IPS DF 4.7 (cell line): ENCODE measurements at regions not wholly inside any gene's neighbourhood (a gene's known extent, or its start where the extent isn't known, plus 50 kb on each side); places are given as distances from the start of the nearest gene placed in this dataset.

Source experiments
- DNase-seq: peaks from one replicate; pipeline ENCODE4 v3.0.0-alpha.2; 2013; ENCODE audit warnings: low spot score; ENCODE audit errors: extremely low read depth

DNA sequence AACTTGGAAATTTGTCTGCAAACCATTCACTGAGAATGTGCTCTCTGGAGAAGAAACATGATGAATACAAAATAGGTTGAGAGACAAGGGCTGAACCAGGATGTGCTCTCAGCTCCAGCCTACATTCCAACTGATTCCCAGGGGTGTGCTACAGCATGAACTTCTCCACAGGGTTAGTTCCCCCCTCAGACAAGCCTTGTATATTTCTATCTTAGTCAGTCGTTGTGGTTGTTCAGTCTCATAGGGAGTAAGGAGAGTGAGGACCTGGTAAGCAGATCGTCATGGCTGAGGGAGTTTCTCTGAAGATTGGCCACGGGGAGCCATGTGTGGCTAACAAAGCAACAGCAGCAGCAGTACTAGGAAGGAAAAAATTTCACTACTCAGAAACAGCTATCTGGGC lies 919.7 kb upstream of the CADM2 start:
- no peak for DNase-seq

DNA sequence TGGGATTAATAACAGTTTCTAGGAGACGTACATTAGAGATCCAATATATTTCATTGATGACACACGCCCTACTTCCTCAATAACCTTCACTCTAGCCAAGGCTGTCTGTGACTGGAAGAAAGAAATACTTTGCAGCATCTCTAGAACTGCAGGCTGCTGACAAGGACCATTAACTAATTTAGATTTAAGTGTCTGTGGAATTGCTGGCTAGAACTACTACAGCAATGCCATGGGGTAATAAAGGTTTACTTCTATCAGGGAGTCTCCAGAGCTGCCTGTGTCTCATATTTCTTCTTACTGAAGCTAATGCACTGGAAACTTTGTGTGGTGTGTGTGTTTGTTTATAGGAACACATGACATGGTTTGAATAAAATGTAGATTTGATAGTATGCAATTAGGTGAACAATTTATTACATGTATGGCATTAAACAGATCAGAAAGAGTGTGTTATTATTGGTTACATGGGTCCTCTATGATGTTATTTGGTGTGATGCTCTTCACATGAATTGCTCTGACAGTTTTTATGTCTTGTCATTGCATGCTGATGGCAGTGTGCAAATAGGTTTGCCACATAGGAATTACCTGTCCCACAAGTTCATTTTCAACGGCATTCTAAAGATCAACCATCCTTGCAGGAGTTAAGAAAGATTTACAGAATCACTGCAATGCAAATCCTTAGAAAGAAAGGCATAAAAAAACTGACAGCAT lies 916.2 kb upstream of the CADM2 start:
- DNase-seq = no peak

DNA sequence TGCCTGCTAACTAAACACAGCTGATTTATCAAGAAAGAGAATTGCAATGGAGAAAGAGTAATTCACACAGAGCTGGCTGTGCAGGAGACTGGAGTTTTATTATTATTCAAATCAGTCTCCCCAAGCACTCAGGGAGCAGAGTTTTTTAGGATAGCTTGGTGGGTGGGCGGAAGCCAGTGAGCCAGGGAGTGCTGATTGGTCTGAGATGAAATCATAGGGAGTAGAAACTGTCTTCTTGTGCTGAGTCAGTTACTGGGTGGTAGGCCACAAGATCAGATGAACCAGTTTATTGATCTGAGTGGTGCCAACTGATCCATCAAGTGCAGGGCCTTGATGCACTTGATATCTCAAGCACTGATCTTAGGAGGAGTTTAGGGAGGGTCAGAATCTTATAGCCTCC lies 891.9 kb upstream of the CADM2 start:
- DNase-seq = no peak

DNA sequence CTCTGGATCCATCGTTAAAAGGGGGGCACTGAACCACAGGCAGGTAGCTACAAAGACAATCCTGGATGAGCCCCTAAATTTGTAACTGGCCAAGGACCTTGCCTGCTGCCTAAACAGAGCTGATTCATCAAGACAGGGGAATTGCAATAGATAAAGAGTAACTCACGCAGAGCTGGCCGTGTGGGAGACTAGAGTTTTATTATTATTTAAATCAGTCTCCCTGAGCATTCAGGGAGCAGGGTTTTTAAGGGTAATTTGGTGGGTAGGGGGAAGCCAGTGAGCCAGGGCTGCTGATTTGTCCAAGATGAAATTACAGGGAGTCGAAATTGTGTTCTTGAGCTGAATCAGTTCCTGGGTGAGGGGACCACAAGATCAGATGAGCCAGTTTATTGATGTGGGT lies 885.1 kb upstream of the CADM2 start:
- no peak for DNase-seq

DNA sequence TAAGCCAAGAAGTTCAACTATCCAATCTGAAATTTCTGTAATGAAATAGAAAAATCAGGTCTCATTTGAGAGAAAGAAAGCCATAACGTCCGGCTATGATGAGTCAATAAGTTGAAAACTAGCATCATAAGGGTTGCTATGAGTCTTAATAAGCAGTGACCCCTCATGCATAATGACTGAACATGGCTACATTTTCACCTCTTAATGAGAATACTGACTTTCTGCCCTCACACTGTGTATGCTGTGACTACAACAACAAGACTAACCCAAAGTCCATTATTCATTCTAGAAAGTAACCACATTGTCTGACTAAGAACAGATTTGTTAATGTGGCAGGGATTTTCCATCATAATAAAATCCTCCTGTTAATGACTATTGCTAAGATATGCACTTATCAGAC lies 884.0 kb upstream of the CADM2 start:
- no peak for DNase-seq

DNA sequence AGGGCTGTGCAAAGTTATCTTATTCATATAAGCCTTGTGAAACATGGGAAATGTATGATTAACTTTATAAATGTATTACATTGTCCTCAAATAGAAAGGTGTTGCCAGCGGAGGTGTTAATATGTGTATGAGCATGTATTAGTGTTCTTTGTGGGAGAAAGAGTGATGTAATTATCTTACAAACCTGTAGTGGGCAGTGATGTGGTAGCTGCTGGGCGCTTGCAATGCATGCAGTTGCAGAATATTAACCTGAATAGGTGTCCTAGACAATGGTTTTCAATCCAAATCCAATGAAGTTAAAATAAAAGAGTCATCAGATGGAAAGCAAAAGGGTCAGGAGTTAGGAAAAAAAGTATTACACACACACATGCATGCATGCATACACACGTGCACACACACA lies 881.3 kb upstream of the CADM2 start:
- no peak for DNase-seq

DNA sequence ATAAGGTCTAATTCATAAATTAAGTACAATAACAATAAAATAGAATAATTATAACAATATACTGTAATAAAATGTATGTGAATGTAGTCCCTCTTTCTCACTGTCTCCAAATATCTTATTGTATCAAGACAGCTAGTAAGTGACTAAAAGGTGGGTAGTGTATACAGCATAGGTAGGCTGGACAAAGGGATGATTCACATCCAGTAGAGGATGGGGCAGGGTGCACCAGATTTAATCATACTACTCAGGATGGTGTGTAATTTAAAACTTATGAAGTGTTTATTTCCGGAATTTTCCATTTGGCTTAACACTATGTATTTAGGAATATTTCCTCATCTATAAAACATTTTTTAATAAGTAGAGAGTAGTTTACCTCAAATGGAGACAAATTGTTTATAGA lies 876.1 kb upstream of the CADM2 start:
- DNase-seq = no peak

DNA sequence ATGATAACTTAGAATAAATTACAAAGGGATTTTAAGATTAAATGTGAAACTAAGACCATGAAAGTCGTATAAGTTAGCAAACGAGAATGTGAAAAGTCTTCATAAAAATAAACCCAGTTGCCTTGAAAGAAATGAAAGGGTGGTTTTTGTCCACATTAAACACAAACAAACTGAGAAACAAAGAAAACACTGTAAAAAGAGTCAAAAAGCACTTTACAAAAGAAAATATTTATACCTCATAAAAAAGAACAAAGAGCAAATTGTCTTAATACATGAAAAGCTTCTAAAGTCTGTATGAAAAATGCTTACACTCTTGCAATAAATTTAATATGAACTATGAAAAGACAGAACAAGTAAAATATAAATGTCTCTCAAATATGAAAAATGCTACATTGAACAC lies 865.9 kb upstream of the CADM2 start:
- DNase-seq = no peak

GRCh38 chr3:84096188-84096587 lies 862.6 kb upstream of the CADM2 start:
- no peak for DNase-seq

GRCh38 chr3:84100861-84101260 lies 857.9 kb upstream of the CADM2 start:
- no peak for DNase-seq

DNA sequence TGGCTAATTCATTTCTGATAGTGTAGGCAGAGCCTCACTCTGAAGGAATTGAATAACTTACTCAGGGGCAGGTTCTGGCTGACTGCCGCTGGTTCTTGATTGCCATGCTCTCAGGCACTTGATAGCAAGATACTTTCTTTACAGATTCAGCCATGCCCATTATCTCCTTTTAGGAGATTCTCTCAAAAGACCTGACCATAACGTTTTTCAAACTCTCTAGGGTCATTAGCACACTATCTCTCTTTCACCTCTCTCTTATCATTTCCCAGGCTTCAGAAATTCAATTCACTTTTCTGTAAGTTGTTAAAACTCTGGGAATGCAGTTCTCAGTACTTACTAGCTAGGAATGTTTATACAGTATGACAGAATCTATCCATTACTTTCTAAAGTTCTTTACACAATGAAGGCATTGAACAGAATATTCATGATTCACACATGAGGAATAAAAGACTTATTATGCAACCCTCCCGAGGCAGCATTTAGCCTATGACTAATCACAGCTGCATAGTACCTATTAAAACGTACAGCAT lies 850.3 kb upstream of the CADM2 start:
- DNase-seq = no peak

DNA sequence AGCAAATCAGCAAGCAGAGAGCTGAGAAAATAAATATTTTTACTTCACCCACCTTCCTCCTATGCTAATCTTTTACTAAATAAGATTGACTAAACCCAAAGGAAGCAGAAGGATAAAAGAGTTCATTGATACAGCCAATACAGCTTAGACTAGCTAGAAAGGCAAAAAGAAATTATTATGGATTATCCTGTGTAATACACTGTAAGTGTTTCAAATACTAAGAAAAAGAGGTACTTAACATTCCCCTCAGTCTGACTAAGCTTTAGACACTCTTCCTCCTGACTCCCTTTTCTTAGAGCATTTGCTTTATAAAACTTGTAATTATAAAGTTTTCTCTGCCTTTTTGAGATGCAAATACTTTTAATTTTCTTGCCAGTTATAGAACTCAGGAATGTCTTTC lies 848.9 kb upstream of the CADM2 start:
- no peak for DNase-seq

- DNase-seq = no peak
These were observed 848.0 kb upstream of the CADM2 start for GRCh38 chr3:84110787-84111186.

- DNase-seq = no peak
These were observed 833.5 kb upstream of the CADM2 start for GRCh38 chr3:84125201-84125721.

- no peak for DNase-seq
These were observed 833.0 kb upstream of the CADM2 start for GRCh38 chr3:84125760-84126159.

GRCh38 chr3:84126160-84126559 lies 832.6 kb upstream of the CADM2 start:
- no peak for DNase-seq

GRCh38 chr3:84128024-84128423 lies 830.8 kb upstream of the CADM2 start:
- DNase-seq = no peak

DNA sequence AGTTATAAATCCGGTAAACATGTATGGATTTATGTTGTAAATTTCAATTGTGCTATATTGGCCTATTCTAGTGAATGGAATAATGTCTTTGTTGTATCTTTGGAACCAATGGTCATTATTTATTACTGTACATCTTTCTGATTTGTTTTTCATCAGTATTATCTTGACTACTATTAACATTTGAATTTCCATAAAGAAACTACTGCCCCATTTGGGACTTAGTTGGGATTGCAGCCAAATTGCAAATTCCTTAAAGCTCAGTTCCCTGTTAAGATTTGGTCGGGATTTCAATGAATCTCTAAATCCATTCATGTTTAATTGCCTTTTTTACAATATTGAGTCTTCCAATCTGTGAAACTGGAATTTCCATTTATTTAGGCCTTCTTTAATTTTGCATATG lies 822.4 kb upstream of the CADM2 start:
- no peak for DNase-seq

- no peak for DNase-seq
These were observed 818.2 kb upstream of the CADM2 start for GRCh38 chr3:84140631-84141030.

GRCh38 chr3:84141571-84141970 lies 817.2 kb upstream of the CADM2 start:
- no peak for DNase-seq

- no peak for DNase-seq
These were observed 793.5 kb upstream of the CADM2 start for GRCh38 chr3:84165328-84165727.

DNA sequence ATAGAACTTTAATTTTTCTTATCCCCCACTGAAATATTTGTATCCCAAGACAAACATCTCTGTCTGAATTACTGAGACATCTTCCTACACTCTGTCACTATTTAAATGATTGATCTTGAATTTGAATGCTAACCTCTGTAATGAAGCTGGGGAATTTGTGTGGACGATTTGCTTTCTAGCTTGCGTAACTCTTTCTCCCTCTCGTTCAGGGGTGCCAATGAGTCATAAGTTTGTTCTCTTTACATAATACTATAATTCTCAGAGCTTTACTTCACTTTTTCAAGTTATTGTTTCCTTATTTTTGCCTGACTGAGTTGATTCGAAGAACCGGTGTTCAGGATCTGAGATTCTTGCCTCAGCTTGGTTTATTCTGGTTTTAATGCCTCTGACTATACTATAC lies 783.3 kb upstream of the CADM2 start:
- DNase-seq = no peak

GRCh38 chr3:84184937-84185336 lies 773.9 kb upstream of the CADM2 start:
- no peak for DNase-seq
